ENCODE measurements at regions not wholly inside any gene's neighbourhood (a gene's known extent, or its start where the extent isn't known, plus 50 kb on each side); places are given as distances from the start of the nearest gene placed in this dataset.
"Not testable (repeated sequence)": the region's sequence is repeated elsewhere in the genome, so short reads cannot be mapped to it uniquely, and the experiment has no call there.

- H3K27me3 Mint-ChIP-seq = no peaks in the 10 kb centered on the region
- no peaks in the 10 kb centered on the region for H3K4me1 Mint-ChIP-seq
- ChIA-PET CTCF (interaction anchor here (1.6 kb wide), 1 partner anchor 9 kb away, joined by 3 read pairs; no protein-coding TSS in a partner anchor), POLR2A (no interaction called here)
- no peak overlapping the region for H3K4me3 Mint-ChIP-seq
- H3K9me3 Mint-ChIP-seq = no peaks in the 10 kb centered on the region
- no peak for DNase-seq
- H3K36me3 Mint-ChIP-seq (ENCODE audit: low read depth) = no peaks in the 10 kb centered on the region
- no peak overlapping the region for H3K27ac Mint-ChIP-seq
These were observed 352.1 kb downstream of the MATN1 start for GRCh38 chr1:30371179-30371788.

- H3K4me3 Mint-ChIP-seq = no peak overlapping the region
- no peaks in the 10 kb centered on the region for H3K36me3 Mint-ChIP-seq (ENCODE audit: low read depth)
- H3K27me3 Mint-ChIP-seq = no peaks in the 10 kb centered on the region
- no peak overlapping the region for H3K27ac Mint-ChIP-seq
- no peaks in the 10 kb centered on the region for H3K9me3 Mint-ChIP-seq
- POLR2A ChIA-PET = no interaction called here
- no peaks in the 10 kb centered on the region for H3K4me1 Mint-ChIP-seq
- CTCF ChIA-PET = no interaction called here
- no peak for DNase-seq
These were observed 354.6 kb downstream of the MATN1 start for GRCh38 chr1:30368651-30369240.

- H3K27ac Mint-ChIP-seq = no peak overlapping the region
- H3K36me3 Mint-ChIP-seq (ENCODE audit: low read depth) = no peaks in the 10 kb centered on the region
- CTCF ChIA-PET = no interaction called here
- no peaks in the 10 kb centered on the region for H3K9me3 Mint-ChIP-seq
- H3K27me3 Mint-ChIP-seq = no peaks in the 10 kb centered on the region
- POLR2A ChIA-PET = no interaction called here
- no peak for DNase-seq
- no peaks in the 10 kb centered on the region for H3K4me1 Mint-ChIP-seq
- no peak overlapping the region for H3K4me3 Mint-ChIP-seq
These were observed 356.5 kb downstream of the MATN1 start for GRCh38 chr1:30366911-30367310.

- no peaks in the 10 kb centered on the region for H3K4me1 Mint-ChIP-seq
- no peaks in the 10 kb centered on the region for H3K27me3 Mint-ChIP-seq
- H3K4me3 Mint-ChIP-seq = no peak overlapping the region
- no peak overlapping the region for H3K27ac Mint-ChIP-seq
- CTCF ChIA-PET = no interaction called here
- POLR2A ChIA-PET = no interaction called here
- H3K36me3 Mint-ChIP-seq (ENCODE audit: low read depth) = no peaks in the 10 kb centered on the region
- H3K9me3 Mint-ChIP-seq = no peaks in the 10 kb centered on the region
- no peak for DNase-seq
These were observed 357.2 kb downstream of the MATN1 start for GRCh38 chr1:30366199-30366598.

- H3K27ac Mint-ChIP-seq = no peak overlapping the region
- no peaks in the 10 kb centered on the region for H3K27me3 Mint-ChIP-seq
- no peaks in the 10 kb centered on the region for H3K9me3 Mint-ChIP-seq
- H3K36me3 Mint-ChIP-seq (ENCODE audit: low read depth) = no peaks in the 10 kb centered on the region
- DNase-seq = no peak
- H3K4me3 Mint-ChIP-seq = no peak overlapping the region
- CTCF ChIA-PET = no interaction called here
- POLR2A ChIA-PET = no interaction called here
- no peaks in the 10 kb centered on the region for H3K4me1 Mint-ChIP-seq
These were observed 357.8 kb downstream of the MATN1 start for GRCh38 chr1:30365596-30365995.

GRCh38 chr1:30363031-30363430 lies 360.4 kb downstream of the MATN1 start:
- Mint-ChIP-seq H3K27me3 (no peaks in the 10 kb centered on the region), H3K4me1 (no peaks in the 10 kb centered on the region), H3K9me3 (no peaks in the 10 kb centered on the region), H3K27ac (no peak overlapping the region), H3K4me3 (no peak overlapping the region), H3K36me3 (ENCODE audit: low read depth) (no peaks in the 10 kb centered on the region)
- POLR2A ChIA-PET = no interaction called here
- DNase-seq = no peak
- CTCF ChIA-PET = no interaction called here

GRCh38 chr1:30362603-30362990 lies 360.8 kb downstream of the MATN1 start:
- no peak for DNase-seq
- H3K4me1 Mint-ChIP-seq = no peaks in the 10 kb centered on the region
- H3K36me3 Mint-ChIP-seq (ENCODE audit: low read depth) = no peaks in the 10 kb centered on the region
- H3K9me3 Mint-ChIP-seq = no peaks in the 10 kb centered on the region
- no peak overlapping the region for H3K4me3 Mint-ChIP-seq
- H3K27ac Mint-ChIP-seq = no peak overlapping the region
- ChIA-PET POLR2A (no interaction called here), CTCF (no interaction called here)
- H3K27me3 Mint-ChIP-seq = no peaks in the 10 kb centered on the region

- H3K4me1 Mint-ChIP-seq; H3K36me3 Mint-ChIP-seq (ENCODE audit: low read depth); H3K27me3 Mint-ChIP-seq; CTCF ChIA-PET; DNase-seq; H3K4me3 Mint-ChIP-seq; POLR2A ChIA-PET; H3K9me3 Mint-ChIP-seq; H3K27ac Mint-ChIP-seq: not testable (repeated sequence)
These were observed 361.3 kb downstream of the MATN1 start for GRCh38 chr1:30361890-30362602.

GRCh38 chr1:30360753-30361152 lies 362.6 kb downstream of the MATN1 start:
- H3K27me3 Mint-ChIP-seq = no peaks in the 10 kb centered on the region
- H3K36me3 Mint-ChIP-seq (ENCODE audit: low read depth) = no peaks in the 10 kb centered on the region
- POLR2A ChIA-PET = no interaction called here
- H3K9me3 Mint-ChIP-seq = no peaks in the 10 kb centered on the region
- H3K27ac Mint-ChIP-seq = no peak overlapping the region
- H3K4me3 Mint-ChIP-seq = no peak overlapping the region
- CTCF ChIA-PET = no interaction called here
- H3K4me1 Mint-ChIP-seq = no peaks in the 10 kb centered on the region
- no peak for DNase-seq

- Mint-ChIP-seq H3K27me3 (peaks cover 1% of the 10 kb centered on the region), H3K9me3 (no peaks in the 10 kb centered on the region), H3K4me1 (no peaks in the 10 kb centered on the region), H3K4me3 (no peak overlapping the region), H3K27ac (no peak overlapping the region), H3K36me3 (ENCODE audit: low read depth) (no peaks in the 10 kb centered on the region)
- POLR2A ChIA-PET = no interaction called here
- no peak for DNase-seq
- CTCF ChIA-PET = no interaction called here
These were observed 363.1 kb downstream of the MATN1 start for GRCh38 chr1:30360281-30360680.

- Mint-ChIP-seq H3K9me3 (no peaks in the 10 kb centered on the region), H3K27ac (no peak overlapping the region), H3K36me3 (ENCODE audit: low read depth) (no peaks in the 10 kb centered on the region), H3K4me1 (no peaks in the 10 kb centered on the region), H3K4me3 (no peak overlapping the region), H3K27me3 (peaks cover 7% of the 10 kb centered on the region)
- CTCF ChIA-PET = no interaction called here
- DNase-seq = no peak
- POLR2A ChIA-PET = no interaction called here
These were observed 363.7 kb downstream of the MATN1 start for GRCh38 chr1:30359539-30360220.

GRCh38 chr1:30358500-30358899 lies 364.9 kb downstream of the MATN1 start:
- no peaks in the 10 kb centered on the region for H3K4me1 Mint-ChIP-seq
- POLR2A ChIA-PET = no interaction called here
- CTCF ChIA-PET = interaction anchor here (1.3 kb wide), 1 partner anchor 12 kb away, joined by 4 read pairs; no protein-coding TSS in a partner anchor
- H3K36me3 Mint-ChIP-seq (ENCODE audit: low read depth) = no peaks in the 10 kb centered on the region
- H3K27me3 Mint-ChIP-seq = peaks cover 7% of the 10 kb centered on the region
- no peak overlapping the region for H3K27ac Mint-ChIP-seq
- DNase-seq = no peak
- no peak overlapping the region for H3K4me3 Mint-ChIP-seq
- H3K9me3 Mint-ChIP-seq = no peaks in the 10 kb centered on the region

GRCh38 chr1:30356839-30357238 lies 366.5 kb downstream of the MATN1 start:
- H3K27ac Mint-ChIP-seq = no peak overlapping the region
- DNase-seq = no peak
- H3K9me3 Mint-ChIP-seq = no peaks in the 10 kb centered on the region
- H3K4me1 Mint-ChIP-seq = no peaks in the 10 kb centered on the region
- H3K36me3 Mint-ChIP-seq (ENCODE audit: low read depth) = no peaks in the 10 kb centered on the region
- ChIA-PET CTCF (no interaction called here), POLR2A (no interaction called here)
- peaks cover 11% of the 10 kb centered on the region for H3K27me3 Mint-ChIP-seq
- H3K4me3 Mint-ChIP-seq = no peak overlapping the region
